ENCODE measurements at regions not wholly inside any gene's neighbourhood (a gene's known extent, or its start where the extent isn't known, plus 50 kb on each side); places are given as distances from the start of the nearest gene placed in this dataset.

DNA sequence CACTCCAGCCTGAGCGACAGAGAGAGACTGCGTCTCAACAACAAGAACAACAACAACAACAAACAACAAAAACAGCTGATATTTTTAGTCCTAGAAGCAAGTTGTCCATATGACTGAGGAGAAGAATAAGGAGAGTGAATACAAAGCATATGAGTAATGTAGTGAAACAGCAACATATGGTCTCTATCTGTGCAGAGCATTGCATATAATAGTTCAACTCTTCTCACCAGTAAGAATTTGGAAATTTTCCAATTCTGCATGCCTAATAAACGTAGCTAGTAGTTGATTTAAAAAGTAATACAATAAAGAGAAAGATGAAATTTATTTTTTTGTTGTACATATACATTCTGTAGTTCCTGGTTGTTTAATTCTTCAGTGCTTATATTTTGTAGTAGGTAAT lies 129.7 kb upstream of the FAM83B start:
- no peak for DNase-seq (ENCODE audit: low read depth in 3 of 3)

GRCh38 chr6:54717849-54718455 lies 128.6 kb upstream of the FAM83B start:
- peak in 2 of 3 experiments; percentile 3 to 5 for DNase-seq (ENCODE audit: low read depth in 3 of 3)

DNA sequence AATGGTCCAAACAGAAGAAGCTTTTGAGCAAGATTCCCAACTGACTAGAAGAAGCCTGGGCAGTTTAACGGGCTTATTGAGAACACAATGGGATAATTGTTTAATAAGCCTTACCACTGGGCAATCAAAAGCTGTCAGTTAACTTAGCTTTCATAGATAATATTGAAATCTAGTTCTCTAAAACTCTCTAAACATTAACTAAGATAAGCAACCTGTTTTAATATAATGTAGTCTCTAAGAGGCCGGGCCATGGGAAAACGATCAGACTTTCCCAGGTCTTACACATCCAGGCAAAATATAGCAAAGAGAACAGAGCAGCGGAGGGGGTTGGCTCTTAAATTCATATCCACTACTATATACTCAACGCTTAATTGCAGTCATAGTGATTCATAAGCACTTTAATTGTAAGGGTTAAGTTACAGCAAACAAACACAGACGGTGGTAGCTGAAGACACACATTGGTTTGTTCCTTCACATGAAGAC lies 128.0 kb upstream of the FAM83B start:
- DNase-seq (ENCODE audit: low read depth in 3 of 3) = no peak

DNA sequence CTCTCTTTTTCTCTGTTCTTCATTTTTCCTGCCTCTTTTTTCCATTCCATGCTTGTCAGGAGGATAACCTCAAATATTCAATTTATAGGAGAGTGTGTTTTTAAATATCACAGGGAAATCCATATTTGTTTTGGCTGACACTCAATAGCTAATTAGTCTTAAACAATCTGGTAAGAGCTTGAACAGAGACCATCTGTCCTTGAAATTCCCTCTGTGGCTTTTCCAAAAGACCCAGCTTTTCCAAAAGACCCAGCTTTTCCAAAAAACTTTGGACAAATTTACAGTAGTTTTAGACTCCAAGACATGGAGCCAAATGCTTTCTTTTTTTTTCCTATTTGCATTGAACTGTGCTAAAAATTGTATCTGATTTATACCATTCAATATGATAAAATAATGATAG lies 127.4 kb upstream of the FAM83B start:
- no peak for DNase-seq (ENCODE audit: low read depth in 3 of 3)

- no peak for DNase-seq (ENCODE audit: low read depth in 3 of 3)
These were observed 126.9 kb upstream of the FAM83B start for GRCh38 chr6:54719633-54720032.

- DNase-seq (ENCODE audit: low read depth in 3 of 3) = no peak
These were observed 124.2 kb upstream of the FAM83B start for GRCh38 chr6:54722328-54722727.

DNA sequence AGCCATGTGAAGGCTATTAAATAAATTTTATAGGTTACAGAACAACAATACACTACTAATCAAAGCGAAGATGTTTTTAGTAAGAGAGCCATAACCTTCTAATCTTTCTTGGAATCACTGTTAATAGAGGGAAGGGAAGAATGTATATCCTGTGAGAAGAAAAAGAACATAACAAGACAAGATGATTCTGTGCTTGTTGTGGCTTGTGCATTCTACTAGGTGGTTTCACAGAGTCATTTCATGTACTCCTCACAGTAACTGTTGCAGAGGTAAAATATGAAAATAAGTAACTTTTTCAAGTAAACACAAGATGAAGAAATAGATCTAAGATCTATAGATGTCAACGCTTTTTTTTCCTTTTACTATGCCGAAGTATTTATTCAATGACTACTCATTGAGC lies 116.9 kb upstream of the FAM83B start:
- no peak for DNase-seq (ENCODE audit: low read depth in 3 of 3)

- no peak for DNase-seq (ENCODE audit: low read depth in 3 of 3)
These were observed 115.6 kb upstream of the FAM83B start for GRCh38 chr6:54730767-54731630.

GRCh38 chr6:54737247-54737646 lies 109.3 kb upstream of the FAM83B start:
- DNase-seq (ENCODE audit: low read depth in 3 of 3) = no peak

DNA sequence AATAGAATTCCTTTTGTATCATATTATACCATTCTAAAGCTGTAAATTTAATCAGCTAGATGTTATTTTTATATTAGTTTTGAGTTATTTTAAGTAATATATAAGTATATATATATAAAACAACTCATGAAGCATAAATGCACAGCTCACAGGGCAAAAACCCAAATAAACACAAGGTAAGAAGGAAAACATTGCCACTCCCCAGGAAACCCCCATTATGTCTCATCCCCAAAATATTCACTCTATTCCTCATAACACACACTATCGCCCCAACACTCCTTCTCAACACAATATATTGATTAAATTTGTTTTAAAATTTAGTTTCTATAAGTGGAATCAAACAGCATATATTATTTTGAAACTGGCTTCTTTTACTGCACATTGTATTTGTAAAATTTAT lies 98.6 kb upstream of the FAM83B start:
- no peak for DNase-seq (ENCODE audit: low read depth in 3 of 3)

DNA sequence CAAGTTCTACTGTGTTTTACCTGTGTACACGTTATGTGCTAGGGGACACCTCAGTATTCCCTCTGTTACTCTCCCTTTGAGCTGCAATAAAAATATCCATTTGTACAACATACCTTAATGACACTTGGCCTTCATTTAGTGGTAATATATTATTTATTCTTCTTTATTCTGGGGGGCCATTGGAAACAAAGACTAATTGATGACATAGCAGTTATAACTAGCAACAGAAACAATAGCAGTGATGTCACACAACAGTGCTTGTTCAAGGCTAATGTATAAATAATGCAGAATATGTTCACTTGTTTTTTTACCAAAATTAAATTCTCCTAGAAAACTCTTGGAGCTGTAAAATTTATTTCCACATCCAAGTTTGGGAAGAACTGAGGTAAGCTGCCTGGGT lies 92.2 kb upstream of the FAM83B start:
- DNase-seq (ENCODE audit: low read depth in 3 of 3) = no peak

DNA sequence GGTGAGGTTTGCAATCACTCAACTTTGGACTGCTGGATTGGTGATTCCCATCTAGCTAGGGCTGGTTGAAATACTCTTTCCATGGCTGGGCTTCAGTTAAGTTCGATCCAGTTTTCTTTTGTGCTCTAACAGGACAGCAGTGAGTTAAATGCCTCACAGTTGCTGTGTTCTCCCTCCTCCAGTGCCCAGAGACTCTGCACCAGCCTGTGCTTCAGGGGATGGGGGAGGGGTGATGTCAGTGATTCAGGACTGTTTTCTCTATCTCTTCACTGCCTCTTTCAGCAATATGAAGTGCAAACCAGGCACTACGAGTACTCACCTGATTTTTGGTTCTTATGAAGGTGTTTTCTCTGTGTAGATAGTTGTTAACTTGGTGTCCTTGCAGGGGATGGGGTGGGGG lies 88.2 kb upstream of the FAM83B start:
- DNase-seq (ENCODE audit: low read depth in 3 of 3) = no peak

- DNase-seq (ENCODE audit: low read depth in 3 of 3) = no peak
These were observed 78.1 kb upstream of the FAM83B start for GRCh38 chr6:54768494-54768893.

- DNase-seq (ENCODE audit: low read depth in 3 of 3) = no peak
These were observed 76.2 kb upstream of the FAM83B start for GRCh38 chr6:54770328-54770727.

GRCh38 chr6:54771968-54772367 lies 74.6 kb upstream of the FAM83B start:
- no peak for DNase-seq (ENCODE audit: low read depth in 3 of 3)

DNA sequence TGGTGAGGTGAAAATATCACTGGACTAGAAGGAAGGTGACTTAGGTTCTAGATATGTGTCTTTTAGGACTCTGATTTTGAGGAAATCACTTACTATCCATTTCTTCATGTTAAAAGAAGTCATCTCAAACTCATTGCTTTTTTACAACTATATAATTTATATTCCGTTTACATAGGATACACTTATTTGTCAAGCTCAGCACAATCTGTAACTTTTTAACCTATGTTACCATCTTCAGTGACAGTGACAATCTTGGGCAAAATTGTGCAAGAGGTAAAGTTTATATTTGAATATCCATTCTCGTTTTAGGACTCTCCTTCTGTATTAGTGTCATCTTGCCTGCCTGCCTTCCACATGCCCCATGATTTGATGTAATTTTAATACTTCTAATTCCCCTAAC lies 74.0 kb upstream of the FAM83B start:
- DNase-seq (ENCODE audit: low read depth in 3 of 3) = no peak

- DNase-seq (ENCODE audit: low read depth in 3 of 3) = no peak
These were observed 71.0 kb upstream of the FAM83B start for GRCh38 chr6:54775576-54775975.

- no peak for DNase-seq (ENCODE audit: low read depth in 3 of 3)
These were observed 69.7 kb upstream of the FAM83B start for GRCh38 chr6:54776891-54777290.

DNA sequence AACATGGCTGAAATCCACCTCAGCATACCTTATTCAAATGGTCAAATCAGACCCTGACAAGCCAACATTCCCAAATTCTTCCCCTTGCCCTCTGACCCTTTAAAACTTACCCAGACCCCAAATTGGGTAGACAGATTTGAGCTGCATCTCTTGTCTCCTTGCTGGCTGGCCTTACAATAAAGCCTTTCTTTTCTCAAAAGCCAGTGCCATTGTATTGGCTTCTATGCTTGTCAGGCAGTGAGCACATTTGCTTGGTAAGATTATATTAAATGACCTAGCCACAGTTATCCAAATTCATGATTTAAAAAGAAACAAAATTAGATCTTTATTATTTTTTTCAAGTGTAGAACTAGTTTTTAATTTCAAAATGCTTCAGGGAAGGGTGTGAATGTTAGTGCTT lies 67.8 kb upstream of the FAM83B start:
- DNase-seq (ENCODE audit: low read depth in 3 of 3) = no peak

GRCh38 chr6:54784011-54784410 lies 62.6 kb upstream of the FAM83B start:
- no peak for DNase-seq (ENCODE audit: low read depth in 3 of 3)

DNA sequence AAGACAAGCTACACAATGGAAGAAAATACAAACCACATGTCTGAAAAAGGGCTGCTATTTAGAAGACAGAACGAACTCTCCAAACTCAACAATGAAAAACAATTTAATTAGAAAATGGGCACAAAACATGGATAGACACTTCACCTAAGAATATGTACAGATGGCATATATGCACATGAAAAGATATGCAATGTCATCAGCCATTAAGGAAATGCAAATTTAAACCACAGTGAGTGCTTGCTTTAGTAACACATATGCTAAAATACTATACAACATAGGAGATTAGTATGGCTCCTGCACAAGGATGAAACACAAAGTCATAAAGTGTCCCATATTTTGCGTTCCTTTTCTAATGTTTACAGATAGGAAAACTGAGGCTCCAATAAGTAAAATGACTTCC lies 60.4 kb upstream of the FAM83B start:
- no peak for DNase-seq (ENCODE audit: low read depth in 3 of 3)

- no peak for DNase-seq (ENCODE audit: low read depth in 3 of 3)
These were observed 58.7 kb upstream of the FAM83B start for GRCh38 chr6:54787825-54788224.
